GM21515 (cell line): ENCODE measurements at regions not wholly inside any gene's neighbourhood (a gene's known extent, or its start where the extent isn't known, plus 50 kb on each side); places are given as distances from the start of the nearest gene placed in this dataset.
"Not testable (repeated sequence)": the region's sequence is repeated elsewhere in the genome, so short reads cannot be mapped to it uniquely, and the experiment has no call there.

Experiments used
- ATAC-seq: cut with Tn5 transposase; IDR thresholded peaks from one replicate; pipeline ENCODE4 v1.9.1; 2021; ENCODE audit not compliant: unreplicated experiment

DNA sequence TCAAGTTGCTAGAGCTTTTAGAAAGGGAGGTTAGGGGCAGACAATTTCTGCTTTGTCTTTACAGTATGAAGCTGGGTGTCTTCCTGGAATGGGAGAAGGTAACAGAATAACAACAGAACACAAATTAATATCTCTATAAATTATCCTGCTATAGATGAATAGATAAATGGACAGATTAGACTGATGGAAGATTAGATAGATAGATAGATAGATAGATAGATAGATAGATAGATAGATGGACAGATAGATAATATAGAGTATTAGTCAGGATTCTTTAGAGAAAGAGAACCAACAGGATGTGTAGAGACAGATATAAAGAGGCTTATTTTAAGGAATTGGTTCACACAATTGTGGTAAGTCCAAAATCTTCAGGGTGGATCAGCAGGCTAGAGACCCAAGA, 302.2 kb downstream of the BCL11A start:
- ATAC-seq = no peak

DNA sequence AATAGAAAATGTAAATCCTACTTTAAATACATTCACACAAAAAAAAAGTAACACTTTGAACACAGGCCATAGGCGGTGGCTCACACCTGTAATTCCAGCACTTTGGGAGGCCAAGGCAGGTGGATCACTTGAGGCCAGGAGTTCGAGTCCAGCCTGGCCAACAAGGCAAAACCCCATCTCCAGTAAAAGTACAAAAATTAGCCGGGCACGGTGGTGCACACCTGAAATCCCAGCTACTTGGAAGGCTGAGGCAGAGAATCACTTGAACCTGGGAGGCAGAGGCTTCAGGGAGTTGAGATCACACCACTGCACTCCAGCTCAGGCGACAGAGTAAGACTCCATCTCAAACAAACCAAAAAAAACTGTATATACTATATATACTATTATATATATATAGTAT, 303.6 kb downstream of the BCL11A start:
- no peak for ATAC-seq

- ATAC-seq = no peak
Observed at GRCh38 chr2:60247471-60247870, 306.0 kb downstream of the BCL11A start.

- no peak for ATAC-seq
Observed at GRCh38 chr2:60246583-60246982, 306.9 kb downstream of the BCL11A start.

- ATAC-seq = no peak
Observed at GRCh38 chr2:60234274-60234986, 319.0 kb downstream of the BCL11A start.

DNA sequence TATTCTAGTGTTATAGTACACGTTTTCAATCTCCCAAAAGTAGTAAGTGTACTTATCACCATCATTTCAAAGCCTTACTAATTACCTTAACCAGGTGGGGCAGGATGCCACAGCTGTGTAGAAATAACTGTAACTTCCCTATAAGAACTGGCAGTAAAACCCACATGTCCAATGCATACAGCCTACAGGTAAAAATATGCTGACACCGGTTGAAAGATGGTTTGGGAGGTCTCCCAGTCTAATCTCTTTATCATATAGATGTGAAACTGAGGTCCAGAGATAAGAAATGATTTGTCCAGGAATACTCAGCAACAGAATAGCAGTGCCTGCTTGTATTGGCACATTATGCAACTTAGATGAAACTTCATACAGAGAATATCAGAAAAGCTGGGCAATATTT, 322.9 kb downstream of the BCL11A start:
- no peak for ATAC-seq

DNA sequence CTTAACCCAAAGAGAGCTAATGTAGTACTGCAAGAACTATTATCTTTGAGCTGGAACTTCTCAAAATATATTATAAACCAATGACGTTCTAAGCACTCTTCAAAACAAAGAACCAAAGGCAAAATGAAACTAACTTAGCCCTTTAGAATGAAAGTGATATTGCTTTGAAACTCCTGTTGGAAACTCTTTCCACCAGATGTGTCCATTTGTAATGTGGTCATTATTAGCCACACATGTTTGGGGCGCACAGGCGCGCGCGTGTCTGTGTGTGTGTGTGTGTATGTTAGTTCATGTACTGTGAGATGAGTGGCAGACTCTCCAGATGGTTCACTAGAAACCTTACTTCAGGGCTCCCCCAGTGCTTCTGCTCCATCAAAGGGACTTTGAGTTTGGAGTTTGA, 323.4 kb downstream of the BCL11A start:
- ATAC-seq = no peak

- no peak for ATAC-seq
Observed at GRCh38 chr2:60226943-60227342, 326.5 kb downstream of the BCL11A start.

DNA sequence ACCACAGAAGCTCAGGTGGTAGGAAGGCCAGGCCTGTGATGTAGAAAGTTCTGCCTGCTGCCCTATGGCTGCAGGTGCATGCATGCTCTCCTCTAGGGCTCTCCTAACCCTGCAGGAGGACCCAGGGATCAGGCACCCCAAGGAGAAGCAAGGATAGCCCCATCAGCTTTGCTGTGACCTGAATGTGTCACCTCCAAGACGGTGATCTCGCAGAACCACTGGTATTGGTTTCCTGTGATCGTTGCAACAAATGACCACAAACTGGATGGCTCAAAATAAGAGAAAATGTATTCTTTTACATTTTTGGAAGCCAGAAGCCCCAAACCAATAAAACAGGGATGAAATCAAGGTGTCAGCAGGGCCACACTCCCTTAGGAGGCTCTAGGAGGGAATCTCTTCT, 327.3 kb downstream of the BCL11A start:
- no peak for ATAC-seq

DNA sequence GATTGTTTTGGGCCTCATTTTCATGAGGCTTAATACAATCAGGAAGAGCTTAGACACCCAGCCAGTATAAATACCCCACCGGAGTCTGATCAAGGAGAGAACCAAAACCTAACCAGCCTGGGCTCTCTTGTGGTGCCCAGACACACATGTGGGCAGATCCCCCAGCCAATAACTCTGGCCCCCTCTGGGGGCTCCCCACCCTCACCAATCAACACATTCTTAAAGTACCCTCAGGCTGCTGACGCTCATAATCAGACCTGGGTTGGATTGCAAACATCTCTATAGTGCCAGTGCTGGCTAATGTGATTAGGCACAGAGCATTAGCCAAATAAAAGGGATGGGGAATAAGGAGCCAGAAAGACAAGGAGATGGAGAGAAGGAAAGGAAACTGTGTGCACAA, 329.6 kb downstream of the BCL11A start:
- no peak for ATAC-seq

DNA sequence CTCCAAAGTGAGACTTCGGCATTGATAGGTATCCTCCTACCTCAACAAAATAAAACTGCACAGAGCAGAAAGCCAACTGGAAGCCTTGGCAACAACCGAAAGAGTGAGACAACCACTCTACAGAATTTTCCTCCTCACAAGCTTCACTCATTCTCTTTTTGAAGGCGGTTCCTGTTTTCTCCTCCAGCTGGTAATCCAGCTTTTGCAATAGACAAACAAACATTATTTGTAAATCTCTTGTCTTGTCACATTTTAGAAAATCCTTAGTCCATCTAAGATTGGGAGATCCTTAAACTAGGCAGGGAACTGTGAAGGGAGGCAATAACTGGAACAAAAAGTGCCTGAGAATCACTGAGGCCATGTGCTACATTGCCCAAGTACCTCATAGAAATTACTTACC, 332.4 kb downstream of the BCL11A start:
- no peak for ATAC-seq

- ATAC-seq = no peak
Observed at GRCh38 chr2:60219536-60219935, 333.9 kb downstream of the BCL11A start.

- no peak for ATAC-seq
Observed at GRCh38 chr2:60216452-60216995, 336.9 kb downstream of the BCL11A start.

DNA sequence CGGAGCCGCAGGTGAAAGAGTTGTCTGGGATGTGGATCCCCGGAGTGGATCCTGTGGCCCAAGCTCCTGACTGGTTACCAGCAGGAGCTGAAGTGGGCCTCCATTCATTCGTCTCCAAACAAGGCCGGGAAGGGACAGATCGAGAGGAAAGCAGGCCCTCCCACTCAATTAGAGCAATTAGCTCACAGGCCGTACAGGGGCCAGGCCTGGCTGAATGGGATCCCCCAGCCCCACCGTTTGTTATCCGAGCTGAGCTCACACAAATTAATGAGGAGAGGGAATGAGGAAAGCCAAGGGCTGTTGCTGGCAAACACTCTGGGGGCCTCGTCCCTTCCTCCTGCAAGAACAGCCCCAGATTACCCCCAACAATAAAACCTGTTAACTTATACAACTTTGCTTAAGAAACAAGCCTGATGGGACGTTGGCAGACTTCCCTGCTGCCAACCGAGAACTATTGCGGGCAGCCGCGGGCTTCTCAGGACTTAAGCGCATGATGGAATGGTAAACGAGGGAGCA, 338.0 kb downstream of the BCL11A start:
- ATAC-seq = no peak

DNA sequence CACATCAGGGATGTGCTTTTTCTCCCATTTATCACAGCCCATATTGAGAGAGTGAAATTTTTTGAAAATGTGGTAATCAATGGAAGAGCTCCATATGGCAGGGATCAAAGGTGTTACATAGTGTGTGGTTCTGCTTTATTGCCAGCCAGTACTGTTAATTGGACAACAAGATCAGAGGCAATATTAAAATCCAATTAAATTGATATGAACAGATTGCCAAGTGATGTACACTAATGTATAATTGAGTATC, 338.9 kb downstream of the BCL11A start:
- ATAC-seq = no peak

DNA sequence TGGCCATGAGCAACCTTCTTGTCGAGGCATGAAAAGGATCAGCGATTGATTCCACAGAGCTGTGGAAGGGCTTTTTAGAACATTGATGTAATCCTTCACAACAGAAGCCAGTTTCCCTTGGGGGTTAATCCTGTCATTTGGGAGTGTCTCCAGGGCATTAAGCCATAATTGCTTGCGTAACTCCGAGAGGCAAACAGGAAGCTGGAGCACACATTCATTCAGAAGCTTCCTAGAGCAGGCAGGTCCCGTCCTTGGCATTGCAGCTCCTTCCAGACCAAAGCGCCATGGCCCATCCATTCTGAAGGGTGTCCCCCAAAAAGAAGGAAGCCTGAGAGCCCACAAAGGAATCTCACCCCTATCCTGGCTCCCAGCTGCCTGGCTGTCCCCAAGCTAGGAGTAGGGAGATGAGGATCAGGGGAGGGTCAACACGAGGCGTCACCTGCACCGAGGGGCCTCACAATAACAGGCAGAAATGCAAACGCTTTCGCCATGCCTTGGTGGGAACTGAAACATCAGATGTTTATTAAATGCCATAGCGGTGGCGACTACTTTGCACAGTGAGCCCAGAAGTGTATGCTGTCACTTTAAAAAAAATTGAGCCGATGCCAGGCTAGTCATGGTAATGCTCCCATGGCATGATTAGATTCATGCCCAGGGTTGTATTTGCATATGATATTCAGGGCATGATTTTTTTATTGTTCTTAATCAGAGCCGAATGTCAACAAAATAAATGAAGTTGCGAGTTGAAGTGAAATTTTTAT, 339.4 kb downstream of the BCL11A start:
- no peak for ATAC-seq

- no peak for ATAC-seq
Observed at GRCh38 chr2:60212181-60212945, 341.1 kb downstream of the BCL11A start.

GRCh38 chr2:60189006-60189405, 364.4 kb downstream of the BCL11A start:
- ATAC-seq = not testable (repeated sequence)

DNA sequence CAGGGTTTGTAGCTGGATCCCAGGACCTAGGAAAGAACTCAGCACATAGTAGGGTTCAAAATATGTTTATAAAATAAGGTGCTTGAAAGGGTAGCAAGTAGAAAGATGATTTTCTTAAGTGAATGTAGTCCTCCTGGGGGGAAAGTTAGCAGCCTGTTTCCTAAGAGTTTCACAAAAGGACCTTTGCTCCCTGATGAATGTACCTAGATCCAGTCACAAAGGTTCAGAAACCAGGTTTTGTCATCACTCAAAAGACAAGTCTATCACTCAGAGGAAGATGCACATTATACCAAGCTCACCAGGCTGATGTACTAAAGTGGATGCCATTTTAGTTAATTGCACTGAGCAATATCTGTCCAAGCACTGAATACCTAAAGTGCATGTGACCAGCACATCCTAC, 378.2 kb downstream of the BCL11A start:
- no peak for ATAC-seq

- ATAC-seq = no peak
Observed at GRCh38 chr2:60174146-60174545, 379.3 kb downstream of the BCL11A start.

GRCh38 chr2:60172801-60173200, 380.7 kb downstream of the BCL11A start:
- ATAC-seq = no peak

GRCh38 chr2:60170272-60170671, 383.2 kb downstream of the BCL11A start:
- ATAC-seq = no peak
